ENCODE measurements at regions not wholly inside any gene's neighbourhood (a gene's known extent, or its start where the extent isn't known, plus 50 kb on each side); places are given as distances from the start of the nearest gene placed in this dataset.

GRCh38 chr18:54750350-54750749, 77.9 kb upstream of the RAB27B start:
- H3K27me3 ChIP-seq (ENCODE audit: control insufficient read depth in 2 of 2, insufficient read depth in 2 of 2, low read length in 2 of 2): no peaks in the 10 kb centered on the region
- intact Hi-C loops (cut with micrococcal nuclease) (no loop called here), in situ Hi-C loops (cut with MboI) (no loop called here)
- no peaks in the 10 kb centered on the region for H4K20me1 ChIP-seq (replicated peaks; ENCODE audit: control insufficient read depth, insufficient read depth, low read length)
- WGBS (ENCODE audit: insufficient coverage, low coverage, missing lambda C conversion rate): 12% methylated on average over 2 of the region's 2 CpGs
- no peaks in the 10 kb centered on the region; a peak in 1 of 5 replicates for H3K4me1 ChIP-seq (replicated peaks in 1 of 2; ENCODE audit: control insufficient read depth in 2 of 2, insufficient read depth in 2 of 2, low read length in 2 of 2)
- no peak for ATAC-seq
- H3K4me3 ChIP-seq: no peak overlapping the region
- H3K27ac ChIP-seq (ENCODE audit: extremely low read depth, low read depth, low read length): no peak overlapping the region
- ChIA-PET POLR2A (no interaction called here), CTCF (ENCODE audit: low intra/inter-chr PET ratio) (no interaction called here)
- no peak overlapping the region for H3K9ac ChIP-seq (ENCODE audit: insufficient read depth in 1 of 2, low read depth in 2 of 2, low read length in 2 of 2)
- H3K9me3 ChIP-seq (replicated peaks; ENCODE audit: control insufficient read depth, insufficient read depth, low read depth, low read length): no peaks in the 10 kb centered on the region
- H3K9me1 ChIP-seq (ENCODE audit: control insufficient read depth, insufficient read depth, low read length): no peaks in the 10 kb centered on the region
- no peak overlapping the region for H2AFZ ChIP-seq (ENCODE audit: low read depth, low read length)
- BruUV-seq (replicated peaks): no TSS peak
- DNase-seq (ENCODE audit: extremely low read depth in 1 of 4, low spot score in 3 of 4): no peak
- H3K79me2 ChIP-seq (ENCODE audit: control insufficient read depth, insufficient read depth, low read length): no peaks in the 10 kb centered on the region
- no peak overlapping the region for H3K4me2 ChIP-seq (ENCODE audit: insufficient read depth, low read length)
- H3K36me3 ChIP-seq (ENCODE audit: control insufficient read depth, insufficient read depth, low read length): no peaks in the 10 kb centered on the region
- no peak for FAIRE-seq
- TF ChIP-seq, protein P1, sequence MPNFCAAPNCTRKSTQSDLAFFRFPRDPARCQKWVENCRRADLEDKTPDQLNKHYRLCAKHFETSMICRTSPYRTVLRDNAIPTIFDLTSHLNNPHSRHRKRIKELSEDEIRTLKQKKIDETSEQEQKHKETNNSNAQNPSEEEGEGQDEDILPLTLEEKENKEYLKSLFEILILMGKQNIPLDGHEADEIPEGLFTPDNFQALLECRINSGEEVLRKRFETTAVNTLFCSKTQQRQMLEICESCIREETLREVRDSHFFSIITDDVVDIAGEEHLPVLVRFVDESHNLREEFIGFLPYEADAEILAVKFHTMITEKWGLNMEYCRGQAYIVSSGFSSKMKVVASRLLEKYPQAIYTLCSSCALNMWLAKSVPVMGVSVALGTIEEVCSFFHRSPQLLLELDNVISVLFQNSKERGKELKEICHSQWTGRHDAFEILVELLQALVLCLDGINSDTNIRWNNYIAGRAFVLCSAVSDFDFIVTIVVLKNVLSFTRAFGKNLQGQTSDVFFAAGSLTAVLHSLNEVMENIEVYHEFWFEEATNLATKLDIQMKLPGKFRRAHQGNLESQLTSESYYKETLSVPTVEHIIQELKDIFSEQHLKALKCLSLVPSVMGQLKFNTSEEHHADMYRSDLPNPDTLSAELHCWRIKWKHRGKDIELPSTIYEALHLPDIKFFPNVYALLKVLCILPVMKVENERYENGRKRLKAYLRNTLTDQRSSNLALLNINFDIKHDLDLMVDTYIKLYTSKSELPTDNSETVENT (CRISPR knock-in tag; IDR thresholded peaks at IDR 0.05): no peak
- TF ChIP-seq THRB (CRISPR knock-in tag; conservative IDR thresholded peaks at IDR 0.05): no peak
- no peak for TF ChIP-seq YY1 (IDR thresholded peaks at IDR 0.05; ENCODE audit: borderline replicate concordance in 1 of 3, control insufficient read depth in 1 of 3, extremely low read depth in 1 of 3, insufficient read depth in 3 of 3, insufficient read length in 1 of 3, insufficient replicate concordance in 2 of 3, low read depth in 1 of 3, low read length in 2 of 3)
- TF ChIP-seq LCOR (CRISPR knock-in tag; IDR thresholded peaks at IDR 0.05): no peak
- TF ChIP-seq PTBP1 (IDR thresholded peaks at IDR 0.05; ENCODE audit: low read depth, low read length): no peak
- TF ChIP-seq, protein P2, sequence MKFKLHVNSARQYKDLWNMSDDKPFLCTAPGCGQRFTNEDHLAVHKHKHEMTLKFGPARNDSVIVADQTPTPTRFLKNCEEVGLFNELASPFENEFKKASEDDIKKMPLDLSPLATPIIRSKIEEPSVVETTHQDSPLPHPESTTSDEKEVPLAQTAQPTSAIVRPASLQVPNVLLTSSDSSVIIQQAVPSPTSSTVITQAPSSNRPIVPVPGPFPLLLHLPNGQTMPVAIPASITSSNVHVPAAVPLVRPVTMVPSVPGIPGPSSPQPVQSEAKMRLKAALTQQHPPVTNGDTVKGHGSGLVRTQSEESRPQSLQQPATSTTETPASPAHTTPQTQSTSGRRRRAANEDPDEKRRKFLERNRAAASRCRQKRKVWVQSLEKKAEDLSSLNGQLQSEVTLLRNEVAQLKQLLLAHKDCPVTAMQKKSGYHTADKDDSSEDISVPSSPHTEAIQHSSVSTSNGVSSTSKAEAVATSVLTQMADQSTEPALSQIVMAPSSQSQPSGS (CRISPR knock-in tag; IDR thresholded peaks at IDR 0.05): no peak
- no peak for TF ChIP-seq ZNF668 (CRISPR knock-in tag; IDR thresholded peaks at IDR 0.05)
